Fibroblast of lung (primary cell): ENCODE measurements at regions not wholly inside any gene's neighbourhood (a gene's known extent, or its start where the extent isn't known, plus 50 kb on each side); places are given as distances from the start of the nearest gene placed in this dataset.

ENCODE experiments used
- EZH2 ChIP-seq: IDR thresholded peaks from 2 replicates; pipeline ENCODE4 v1.5.1; 2012; ENCODE audit warnings: low read length, control low read depth, mild to moderate bottlenecking; ENCODE audit errors: missing control alignments
- TF ChIP-seq, protein P1 (sequence below), 2 donors: IDR thresholded peaks in 1 of 2; conservative IDR thresholded peaks in 1 of 2; 1 replicate in 1 of 2; 2 replicates in 1 of 2; pipeline ENCODE4 v1.5.1; 2011 to 2012; ENCODE audit warnings: low read length in 2 of 2, control low read depth in 1 of 2, inconsistent platforms in 1 of 2, low read depth in 1 of 2, mild to moderate bottlenecking in 1 of 2

GRCh38 chr7:91343996-91344629 is 79.9 kb downstream of the FZD1 start:
- TF ChIP-seq, protein P1, sequence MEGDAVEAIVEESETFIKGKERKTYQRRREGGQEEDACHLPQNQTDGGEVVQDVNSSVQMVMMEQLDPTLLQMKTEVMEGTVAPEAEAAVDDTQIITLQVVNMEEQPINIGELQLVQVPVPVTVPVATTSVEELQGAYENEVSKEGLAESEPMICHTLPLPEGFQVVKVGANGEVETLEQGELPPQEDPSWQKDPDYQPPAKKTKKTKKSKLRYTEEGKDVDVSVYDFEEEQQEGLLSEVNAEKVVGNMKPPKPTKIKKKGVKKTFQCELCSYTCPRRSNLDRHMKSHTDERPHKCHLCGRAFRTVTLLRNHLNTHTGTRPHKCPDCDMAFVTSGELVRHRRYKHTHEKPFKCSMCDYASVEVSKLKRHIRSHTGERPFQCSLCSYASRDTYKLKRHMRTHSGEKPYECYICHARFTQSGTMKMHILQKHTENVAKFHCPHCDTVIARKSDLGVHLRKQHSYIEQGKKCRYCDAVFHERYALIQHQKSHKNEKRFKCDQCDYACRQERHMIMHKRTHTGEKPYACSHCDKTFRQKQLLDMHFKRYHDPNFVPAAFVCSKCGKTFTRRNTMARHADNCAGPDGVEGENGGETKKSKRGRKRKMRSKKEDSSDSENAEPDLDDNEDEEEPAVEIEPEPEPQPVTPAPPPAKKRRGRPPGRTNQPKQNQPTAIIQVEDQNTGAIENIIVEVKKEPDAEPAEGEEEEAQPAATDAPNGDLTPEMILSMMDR (conservative IDR thresholded peaks at IDR 0.05 in 1 of 2, IDR thresholded peaks at IDR 0.05 in 1 of 2; ENCODE audit: low read depth in 1 of 2, low read length in 2 of 2): no peak
- no peak for TF ChIP-seq EZH2
